ENCODE measurements at regions not wholly inside any gene's neighbourhood (a gene's known extent, or its start where the extent isn't known, plus 50 kb on each side); places are given as distances from the start of the nearest gene placed in this dataset.

DNA sequence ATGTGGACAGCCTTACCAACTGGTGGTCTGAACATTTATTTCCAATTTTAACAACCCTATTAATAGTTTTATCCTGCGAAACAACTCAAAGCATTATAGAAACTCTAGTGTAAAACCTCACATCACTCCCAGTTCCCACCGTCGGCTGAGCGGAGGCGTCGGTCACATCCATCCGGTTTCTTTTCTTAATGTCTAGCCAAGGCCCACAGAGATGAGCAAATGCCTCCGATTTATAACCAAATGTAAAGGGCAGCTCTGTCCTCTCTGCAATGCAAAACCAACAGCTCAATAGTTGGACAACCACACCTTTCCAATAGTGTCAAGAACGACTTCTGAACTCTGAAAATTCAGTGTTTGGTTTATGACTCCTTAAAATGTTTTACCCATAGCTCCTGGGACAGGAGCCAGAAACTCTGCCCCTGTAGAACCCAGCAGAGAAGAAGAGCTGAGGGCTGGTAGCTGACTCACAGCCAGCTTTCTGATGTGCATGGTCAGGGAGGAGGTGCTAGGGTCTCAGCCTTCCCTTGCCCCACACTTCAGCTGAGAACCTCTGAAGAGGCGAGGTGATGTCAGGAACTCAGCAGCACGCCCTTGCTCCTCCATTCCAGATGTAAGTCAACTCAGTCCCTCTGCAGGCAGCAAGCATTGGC, 90.2 kb upstream of the UQCRFS1 start:
- TF ChIP-seq CTCF (IDR thresholded peaks at IDR 0.05; ENCODE audit: borderline replicate concordance, extremely low read depth, low read length, poor library complexity, severe bottlenecking) (no peak), EZH2 (IDR thresholded peaks at IDR 0.05; ENCODE audit: borderline replicate concordance, low read depth, low read length, severe bottlenecking) (no peak)

All from DND-41 (cell line).